SK-N-SH (cell line): ENCODE measurements at regions not wholly inside any gene's neighbourhood (a gene's known extent, or its start where the extent isn't known, plus 50 kb on each side); places are given as distances from the start of the nearest gene placed in this dataset.

Experiments used
- CTCF ChIA-PET: fragments of 300-600, 350-600 bp; formaldehyde crosslinking; extraction: SDS; loops from one replicate; lab custom pipeline; 2021; lab: Yijun Ruan, JAX
- POLR2A ChIA-PET: fragments of 350-600 bp; sonication (Branson Sonifier 250); formaldehyde crosslinking; extraction: SDS; loops from one replicate; lab custom pipeline; 2020; ENCODE audit warnings: antibody characterized with exemption, inconsistent platforms; lab: Yijun Ruan, JAX
- DNase-seq: peaks from one replicate; pipeline ENCODE4 v3.0.0; 2012
- H2AFZ ChIP-seq: fragments of 200-600 bp; sonication (generic); 2 replicates; pipeline ENCODE4 v1.8.1; 2016; ENCODE audit warnings: antibody characterized with exemption, mild to moderate bottlenecking, low read depth
- H3F3A ChIP-seq: fragments of 200-600 bp; sonication (generic); replicated peaks from 2 replicates; pipeline ENCODE3; 2016; ENCODE audit warnings: antibody characterized with exemption, mild to moderate bottlenecking; ENCODE audit not compliant: insufficient read depth
- H3K27ac ChIP-seq, 2 experiments: fragments of 200-500 bp in 1 of 2; fragments of 200-600 bp in 1 of 2; sonication (Bioruptor generic) in 1 of 2; sonication (generic), shearing (Covaris generic) in 1 of 2; 2 replicates each; pipeline versions ENCODE4 v1.5.1 to v1.6.1; 2014 to 2016; ENCODE audit warnings: low read depth in 2 of 2, inconsistent platforms in 1 of 2, low read length in 1 of 2, mild to moderate bottlenecking in 1 of 2, mixed read lengths in 1 of 2
- H3K27me3 ChIP-seq: fragments of 200-600 bp; sonication (generic), shearing (Covaris generic); 2 replicates; pipeline ENCODE4 v1.6.1; 2016; ENCODE audit warnings: mixed run types; ENCODE audit not compliant: insufficient read depth
- H3K36me3 ChIP-seq, 2 experiments: fragments of 200-500 bp in 1 of 2; fragments of 200-600 bp in 1 of 2; sonication (Bioruptor generic) in 1 of 2; sonication (generic) in 1 of 2; replicated peaks in 1 of 2; 2 replicates each; pipeline versions ENCODE3 to v1.5.1; 2014 to 2016; ENCODE audit warnings: low read length in 1 of 2, mild to moderate bottlenecking in 1 of 2; ENCODE audit not compliant: insufficient read depth in 2 of 2, control insufficient read depth in 1 of 2
- H3K4me1 ChIP-seq, 2 experiments: fragments of 200-500 bp in 1 of 2; fragments of 200-600 bp in 1 of 2; sonication (Bioruptor generic) in 1 of 2; sonication (generic), shearing (Covaris generic) in 1 of 2; 2 replicates each; pipeline versions ENCODE4 v1.5.1 to v1.6.1; 2014 to 2016; ENCODE audit warnings: low read depth in 1 of 2, low read length in 1 of 2, mixed run types in 1 of 2; ENCODE audit not compliant: insufficient read depth in 2 of 2, control insufficient read depth in 1 of 2
- H3K4me2 ChIP-seq: fragments of 200-600 bp; sonication (generic), shearing (Covaris generic); 2 replicates; pipeline ENCODE4 v1.6.1; 2017; ENCODE audit warnings: mixed run types
- H3K4me3 ChIP-seq, 2 experiments: fragments of 200-500 bp in 1 of 2; fragments of 200-600 bp in 1 of 2; sonication (Bioruptor generic) in 1 of 2; sonication (generic), shearing (Covaris generic) in 1 of 2; 2 replicates each; pipeline versions ENCODE4 v1.5.1 to v1.8.1; 2014 to 2016; ENCODE audit warnings: low read depth in 2 of 2, inconsistent platforms in 1 of 2, low read length in 1 of 2, mild to moderate bottlenecking in 1 of 2, mixed read lengths in 1 of 2, moderate library complexity in 1 of 2
- H3K79me2 ChIP-seq: fragments of 200-600 bp; sonication (generic); 2 replicates; pipeline ENCODE4 v1.8.1; 2017; ENCODE audit warnings: mild to moderate bottlenecking; ENCODE audit not compliant: insufficient read depth
- H3K9ac ChIP-seq: fragments of 200-600 bp; sonication (generic); 2 replicates; pipeline ENCODE4 v1.6.1; 2017; ENCODE audit warnings: mixed run types
- H3K9me2 ChIP-seq: fragments of 200-600 bp; sonication (generic); 2 replicates; pipeline ENCODE4 v1.6.1; 2017; ENCODE audit warnings: mixed run types
- H3K9me3 ChIP-seq: fragments of 200-600 bp; sonication (generic); 2 replicates; pipeline ENCODE4 v1.6.1; 2017; ENCODE audit warnings: mixed run types, mild to moderate bottlenecking, moderate library complexity
- H4K20me1 ChIP-seq: fragments of 200-600 bp; sonication (generic); 2 replicates; pipeline ENCODE4 v1.6.1; 2017; ENCODE audit warnings: mild to moderate bottlenecking, mixed run types; ENCODE audit not compliant: insufficient read depth
- CHD2 ChIP-seq: fragments of 150-350 bp; IDR thresholded peaks from 2 replicates; pipeline ENCODE4 v1.6.1; 2018; ENCODE audit warnings: low read length; ENCODE audit not compliant: partially characterized antibody
- EP300 ChIP-seq, 2 experiments: IDR thresholded peaks; 2 replicates each; pipeline versions ENCODE4 v1.4.0 to v1.6.1; 2012; ENCODE audit warnings: borderline replicate concordance in 1 of 2, low read depth in 1 of 2, low read length in 1 of 2
- FOSL2 ChIP-seq: IDR thresholded peaks from 2 replicates; pipeline ENCODE4 v1.4.0; 2012; ENCODE audit warnings: low read depth, mild to moderate bottlenecking, moderate library complexity, borderline replicate concordance
- GATA2 ChIP-seq: sonication (generic); formaldehyde crosslinking; IDR thresholded peaks from 2 replicates; pipeline ENCODE4 v1.5.0; 2020; ENCODE audit warnings: mild to moderate bottlenecking, missing genetic modification reagents
- IRF3 ChIP-seq: fragments of 150-350 bp; IDR thresholded peaks from 2 replicates; pipeline ENCODE4 v1.6.1; 2016; ENCODE audit warnings: mild to moderate bottlenecking, low read depth, low read length
- JUND ChIP-seq: IDR thresholded peaks from 2 replicates; pipeline ENCODE4 v1.4.0; 2012
- MAX ChIP-seq: IDR thresholded peaks from 2 replicates; pipeline ENCODE4 v1.4.0; 2012; ENCODE audit warnings: low read depth
- NFIC ChIP-seq: IDR thresholded peaks from 2 replicates; pipeline ENCODE4 v1.4.0; 2012; ENCODE audit warnings: borderline replicate concordance
- NRF1 ChIP-seq: IDR thresholded peaks from 2 replicates; pipeline ENCODE4 v1.6.1; 2012; ENCODE audit warnings: low read depth, mild to moderate bottlenecking, low read length
- RAD21 ChIP-seq: IDR thresholded peaks from 2 replicates; pipeline ENCODE4 v1.6.1; 2012; ENCODE audit warnings: mild to moderate bottlenecking, low read length
- RFX5 ChIP-seq: IDR thresholded peaks from 2 replicates; pipeline ENCODE4 v1.6.1; 2012; ENCODE audit warnings: mild to moderate bottlenecking, improper control_type of control experiment, low read length
- SIN3A ChIP-seq: IDR thresholded peaks from 2 replicates; pipeline ENCODE4 v1.6.1; 2012; ENCODE audit warnings: low read depth, mild to moderate bottlenecking, low read length, moderate library complexity, borderline replicate concordance
- TAF1 ChIP-seq: IDR thresholded peaks from 2 replicates; pipeline ENCODE4 v1.6.1; 2012; ENCODE audit warnings: low read depth, mild to moderate bottlenecking, low read length, moderate library complexity, borderline replicate concordance
- WGBS: methylation state at CpG from one replicate; pipeline ENCODE4 v1.1.6; 2017; ENCODE audit warnings: low lambda C conversion rate; 5-methylcytosine and 5-hydroxymethylcytosine counted together

DNA sequence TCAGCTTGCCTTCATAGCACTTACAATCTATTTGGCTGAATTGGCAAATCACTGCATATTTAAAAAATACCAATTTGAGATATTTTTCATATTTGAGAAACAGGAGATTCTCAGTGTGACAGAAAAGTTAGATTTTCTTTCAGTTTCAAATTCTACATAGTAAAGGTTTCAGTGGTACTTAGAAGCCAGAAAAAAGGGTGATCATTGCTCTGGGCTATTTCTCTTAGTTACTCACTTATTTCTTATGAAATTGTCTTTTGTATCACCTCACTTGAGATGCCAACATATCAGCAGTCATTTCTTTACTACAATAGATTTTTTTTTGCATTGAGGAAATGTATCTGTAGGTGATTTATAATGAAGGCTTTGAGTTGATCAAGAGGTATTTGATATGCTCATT is 478.2 kb downstream of the GATA3 start:
- Histone ChIP-seq H3K27me3 (no peaks in the 10 kb centered on the region), H4K20me1 (no peaks in the 10 kb centered on the region), H3K9me3 (no peaks in the 10 kb centered on the region), H3K9ac (no peak overlapping the region), H3K9me2 (no peaks in the 10 kb centered on the region), H3K36me3 (no peaks in the 10 kb centered on the region), H3K27ac (no peak overlapping the region), H2AFZ (no peak overlapping the region), H3F3A (no peaks in the 10 kb centered on the region), H3K4me1 (peaks cover 0 to 9% of the 10 kb centered on the region in 2 experiments; a peak in 2 of 4 replicates), H3K4me2 (no peak overlapping the region), H3K79me2 (no peaks in the 10 kb centered on the region), H3K4me3 (no peak overlapping the region)
- no peak for DNase-seq
- ChIA-PET CTCF (no interaction called here), POLR2A (no interaction called here)
- no peak for TF ChIP-seq NFIC
- no peak for TF ChIP-seq TAF1
- no peak for TF ChIP-seq CHD2
- no peak for TF ChIP-seq NRF1
- TF ChIP-seq RFX5, result no peak
- no peak for TF ChIP-seq MAX
- no peak for TF ChIP-seq EP300 (IDR thresholded peaks at IDR 0.05; ENCODE audit: borderline replicate concordance in 1 of 2, low read depth in 1 of 2, low read length in 1 of 2)
- no peak for TF ChIP-seq RAD21
- no peak for TF ChIP-seq SIN3A

DNA sequence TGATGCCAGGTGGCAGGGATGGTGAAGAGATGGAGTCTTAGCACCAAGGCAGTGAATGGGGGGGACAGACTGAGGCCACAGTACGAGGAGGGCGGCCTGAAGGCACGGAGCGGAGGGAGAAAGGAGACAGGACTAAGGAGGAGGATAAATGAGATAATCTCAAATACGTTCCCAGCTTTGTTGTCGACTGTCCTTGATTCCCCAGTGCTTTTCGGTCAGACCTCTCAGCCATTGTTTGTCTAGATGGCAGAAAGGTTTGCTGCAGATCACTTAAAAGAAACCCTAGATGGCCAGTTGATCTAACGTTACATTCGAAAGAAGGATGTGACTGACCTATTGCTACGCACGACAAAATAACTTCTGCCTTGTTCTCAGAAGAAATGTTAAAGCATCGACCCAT is 479.0 kb downstream of the GATA3 start:
- Histone ChIP-seq H4K20me1 (no peaks in the 10 kb centered on the region), H3K36me3 (no peaks in the 10 kb centered on the region), H3K4me2 (no peak overlapping the region), H2AFZ (no peak overlapping the region), H3F3A (no peaks in the 10 kb centered on the region), H3K27ac (no peak overlapping the region), H3K9ac (no peak overlapping the region), H3K9me2 (no peaks in the 10 kb centered on the region), H3K4me1 (peaks cover 0 to 9% of the 10 kb centered on the region in 2 experiments; a peak in 2 of 4 replicates), H3K79me2 (no peaks in the 10 kb centered on the region), H3K4me3 (no peak overlapping the region), H3K9me3 (no peaks in the 10 kb centered on the region), H3K27me3 (no peaks in the 10 kb centered on the region)
- POLR2A ChIA-PET, result no interaction called here
- DNase-seq, result no peak
- CTCF ChIA-PET, result no interaction called here
- WGBS, result 61% methylated on average over 12 of the region's 12 CpGs
- TF ChIP-seq JUND, result no peak
- no peak for TF ChIP-seq GATA2 (CRISPR knock-in tag)
- no peak for TF ChIP-seq FOSL2
- no peak for TF ChIP-seq NRF1
- no peak for TF ChIP-seq IRF3
- TF ChIP-seq MAX, result no peak
